Mononuclear cell (primary cell): ENCODE measurements at regions not wholly inside any gene's neighbourhood (a gene's known extent, or its start where the extent isn't known, plus 50 kb on each side); places are given as distances from the start of the nearest gene placed in this dataset.

ENCODE experiments used
- H3K27me3 ChIP-seq: 2 replicates; pipeline ENCODE4 v1.6.0; 2011; ENCODE audit warnings: low read length, control low read depth; ENCODE audit not compliant: insufficient read depth
- H3K4me1 ChIP-seq: 2 replicates; pipeline ENCODE4 v1.5.1; 2011; ENCODE audit warnings: mild to moderate bottlenecking, low read length, control low read depth; ENCODE audit not compliant: insufficient read depth
- H3K4me3 ChIP-seq: 2 replicates; pipeline ENCODE4 v1.5.1; 2011; ENCODE audit warnings: mild to moderate bottlenecking, low read length, moderate library complexity
- H3K9me3 ChIP-seq: 2 replicates; pipeline ENCODE4 v1.5.1; 2011; ENCODE audit warnings: low read depth, mild to moderate bottlenecking, control low read depth, low read length

- H3K4me1 ChIP-seq, result no peaks in the 10 kb centered on the region
- no peak overlapping the region for H3K4me3 ChIP-seq
- H3K9me3 ChIP-seq, result no peaks in the 10 kb centered on the region
- H3K27me3 ChIP-seq, result no peaks in the 10 kb centered on the region
Observed at GRCh38 chr11:104339380-104339831, 175.5 kb upstream of the PDGFD start.

GRCh38 chr11:104338186-104338585, 174.2 kb upstream of the PDGFD start:
- Histone ChIP-seq H3K27me3 (no peaks in the 10 kb centered on the region), H3K9me3 (no peaks in the 10 kb centered on the region), H3K4me1 (no peaks in the 10 kb centered on the region), H3K4me3 (no peak overlapping the region)

- H3K4me3 ChIP-seq, result no peak overlapping the region
- H3K27me3 ChIP-seq, result no peaks in the 10 kb centered on the region
- no peaks in the 10 kb centered on the region for H3K9me3 ChIP-seq
- H3K4me1 ChIP-seq, result no peaks in the 10 kb centered on the region
Observed at GRCh38 chr11:104337273-104337672, 173.3 kb upstream of the PDGFD start.

- H3K4me3 ChIP-seq, result no peak overlapping the region
- no peaks in the 10 kb centered on the region for H3K27me3 ChIP-seq
- H3K4me1 ChIP-seq, result no peaks in the 10 kb centered on the region
- H3K9me3 ChIP-seq, result no peaks in the 10 kb centered on the region
Observed at GRCh38 chr11:104333977-104334376, 170.0 kb upstream of the PDGFD start.

- Histone ChIP-seq H3K9me3 (no peaks in the 10 kb centered on the region), H3K27me3 (no peaks in the 10 kb centered on the region), H3K4me3 (no peak overlapping the region), H3K4me1 (no peaks in the 10 kb centered on the region)
Observed at GRCh38 chr11:104332110-104332509, 168.2 kb upstream of the PDGFD start.

- H3K4me3 ChIP-seq, result no peak overlapping the region
- H3K27me3 ChIP-seq, result no peaks in the 10 kb centered on the region
- no peaks in the 10 kb centered on the region for H3K4me1 ChIP-seq
- no peaks in the 10 kb centered on the region for H3K9me3 ChIP-seq
Observed at GRCh38 chr11:104329078-104329665, 165.2 kb upstream of the PDGFD start.

GRCh38 chr11:104328512-104328907, 164.6 kb upstream of the PDGFD start:
- H3K4me1 ChIP-seq, result no peaks in the 10 kb centered on the region
- H3K27me3 ChIP-seq, result no peaks in the 10 kb centered on the region
- no peak overlapping the region for H3K4me3 ChIP-seq
- H3K9me3 ChIP-seq, result no peaks in the 10 kb centered on the region

- no peaks in the 10 kb centered on the region for H3K9me3 ChIP-seq
- no peak overlapping the region for H3K4me3 ChIP-seq
- no peaks in the 10 kb centered on the region for H3K4me1 ChIP-seq
- no peaks in the 10 kb centered on the region for H3K27me3 ChIP-seq
Observed at GRCh38 chr11:104327861-104328511, 164.0 kb upstream of the PDGFD start.

GRCh38 chr11:104325093-104325492, 161.1 kb upstream of the PDGFD start:
- H3K4me1 ChIP-seq, result no peaks in the 10 kb centered on the region

GRCh38 chr11:104324276-104324675, 160.3 kb upstream of the PDGFD start:
- H3K27me3 ChIP-seq, result no peaks in the 10 kb centered on the region
- H3K9me3 ChIP-seq, result no peaks in the 10 kb centered on the region
- H3K4me1 ChIP-seq, result no peaks in the 10 kb centered on the region
- H3K4me3 ChIP-seq, result no peak overlapping the region

More at GRCh38 chr11:104325093-104325492, 161.1 kb upstream of the PDGFD start:
- H3K4me3 ChIP-seq, result no peak overlapping the region
- H3K27me3 ChIP-seq, result no peaks in the 10 kb centered on the region
- no peaks in the 10 kb centered on the region for H3K9me3 ChIP-seq

GRCh38 chr11:104323841-104324240, 159.9 kb upstream of the PDGFD start:
- Histone ChIP-seq H3K4me1 (no peaks in the 10 kb centered on the region), H3K9me3 (no peaks in the 10 kb centered on the region), H3K27me3 (no peaks in the 10 kb centered on the region), H3K4me3 (no peak overlapping the region)

GRCh38 chr11:104322696-104323095, 158.7 kb upstream of the PDGFD start:
- Histone ChIP-seq H3K27me3 (no peaks in the 10 kb centered on the region), H3K4me1 (no peaks in the 10 kb centered on the region), H3K4me3 (no peak overlapping the region), H3K9me3 (no peaks in the 10 kb centered on the region)

- H3K4me3 ChIP-seq, result no peak overlapping the region
- no peaks in the 10 kb centered on the region for H3K9me3 ChIP-seq
- H3K4me1 ChIP-seq, result no peaks in the 10 kb centered on the region
- no peaks in the 10 kb centered on the region for H3K27me3 ChIP-seq
Observed at GRCh38 chr11:104320956-104321355, 157.0 kb upstream of the PDGFD start.

GRCh38 chr11:104320097-104320496, 156.2 kb upstream of the PDGFD start:
- no peaks in the 10 kb centered on the region for H3K9me3 ChIP-seq
- H3K27me3 ChIP-seq, result no peaks in the 10 kb centered on the region
- no peak overlapping the region for H3K4me3 ChIP-seq
- no peaks in the 10 kb centered on the region for H3K4me1 ChIP-seq

- Histone ChIP-seq H3K27me3 (no peaks in the 10 kb centered on the region), H3K4me1 (no peaks in the 10 kb centered on the region), H3K9me3 (no peaks in the 10 kb centered on the region), H3K4me3 (no peak overlapping the region)
Observed at GRCh38 chr11:104319396-104319795, 155.4 kb upstream of the PDGFD start.

- no peak overlapping the region for H3K4me3 ChIP-seq
- H3K27me3 ChIP-seq, result no peaks in the 10 kb centered on the region
- no peaks in the 10 kb centered on the region for H3K9me3 ChIP-seq
- no peaks in the 10 kb centered on the region for H3K4me1 ChIP-seq
Observed at GRCh38 chr11:104306862-104307474, 143.0 kb upstream of the PDGFD start.
